GM23338 (cell line): ENCODE measurements at regions not wholly inside any gene's neighbourhood (a gene's known extent, or its start where the extent isn't known, plus 50 kb on each side); places are given as distances from the start of the nearest gene placed in this dataset.

Experiments used
- ATAC-seq: fragments of 200-7000 bp; cut with Tn5 transposase; 3 replicates; pipeline ENCODE4 v1.9.1; 2020
- DNase-seq: peaks from one replicate; pipeline ENCODE4 v3.0.0-alpha.2; 2015; ENCODE audit warnings: low spot score
- H2AFZ ChIP-seq: fragments of 200-600 bp; sonication (generic); 2 replicates; pipeline ENCODE4 v1.8.0; 2016; ENCODE audit warnings: antibody characterized with exemption, mild to moderate bottlenecking, moderate library complexity
- H3F3A ChIP-seq: fragments of 200-600 bp; sonication (generic); replicated peaks from 2 replicates; pipeline ENCODE4 v1.8.0; 2017; ENCODE audit warnings: antibody characterized with exemption, mixed run types, low read depth
- H3K27ac ChIP-seq: fragments of 200-600 bp; sonication (generic); 2 replicates; pipeline ENCODE4 v1.6.1; 2016; ENCODE audit warnings: low read depth
- H3K27me3 ChIP-seq: fragments of 200-600 bp; sonication (generic); 2 replicates; pipeline ENCODE4 v1.8.0; 2016; ENCODE audit warnings: mild to moderate bottlenecking, mixed run types, moderate library complexity; ENCODE audit not compliant: insufficient read depth
- H3K36me3 ChIP-seq: fragments of 200-600 bp; sonication (generic); 2 replicates; pipeline ENCODE4 v1.8.0; 2016; ENCODE audit warnings: mild to moderate bottlenecking; ENCODE audit not compliant: insufficient read depth
- H3K4me1 ChIP-seq: fragments of 200-600 bp; sonication (generic); 2 replicates; pipeline ENCODE4 v1.8.0; 2016; ENCODE audit warnings: mild to moderate bottlenecking, moderate library complexity; ENCODE audit not compliant: insufficient read depth
- H3K4me2 ChIP-seq: fragments of 200-600 bp; sonication (generic); 2 replicates; pipeline ENCODE4 v1.7.1; 2017; ENCODE audit warnings: mixed run types
- H3K4me3 ChIP-seq: fragments of 200-600 bp; sonication (generic); 2 replicates; pipeline ENCODE4 v1.6.1; 2016; ENCODE audit warnings: mixed run types
- H3K79me2 ChIP-seq: fragments of 200-600 bp; sonication (generic); replicated peaks from 2 replicates; pipeline ENCODE4 v1.8.0; 2017; ENCODE audit warnings: mild to moderate bottlenecking; ENCODE audit not compliant: insufficient read depth
- H3K9me2 ChIP-seq: fragments of 200-600 bp; sonication (generic); 2 replicates; pipeline ENCODE4 v1.8.0; 2017; ENCODE audit not compliant: insufficient read depth
- H4K20me1 ChIP-seq: fragments of 200-600 bp; sonication (generic); replicated peaks from 2 replicates; pipeline ENCODE4 v1.8.0; 2017; ENCODE audit warnings: mild to moderate bottlenecking; ENCODE audit not compliant: insufficient read depth
- H3K27ac Mint-ChIP-seq: 2 replicates; pipeline ENCODE4 v1.8.0; 2020; ENCODE audit warnings: inconsistent platforms, mild to moderate bottlenecking, moderate library complexity, mixed read lengths
- H3K27me3 Mint-ChIP-seq: 3 replicates; pipeline ENCODE4 v1.8.0; 2022; ENCODE audit warnings: low read depth, mild to moderate bottlenecking, moderate library complexity, mixed read lengths, inconsistent platforms; ENCODE audit not compliant: insufficient read depth, poor library complexity
- H3K36me3 Mint-ChIP-seq: 3 replicates; pipeline ENCODE4 v1.8.0; 2021; ENCODE audit warnings: low read depth, mild to moderate bottlenecking, inconsistent platforms, moderate library complexity, mixed read lengths
- H3K4me1 Mint-ChIP-seq: 3 replicates; pipeline ENCODE4 v1.8.0; 2020; ENCODE audit warnings: mild to moderate bottlenecking, inconsistent platforms, mixed read lengths
- H3K4me3 Mint-ChIP-seq: 3 replicates; pipeline ENCODE4 v1.8.0; 2021; ENCODE audit warnings: moderate library complexity, mild to moderate bottlenecking, inconsistent platforms, mixed read lengths
- H3K9me3 Mint-ChIP-seq: 3 replicates; pipeline ENCODE4 v1.8.0; 2020; ENCODE audit warnings: moderate library complexity, mild to moderate bottlenecking, inconsistent platforms, mixed read lengths
- EZH2 ChIP-seq: fragments of 200-600 bp; sonication (generic); IDR thresholded peaks from one replicate; pipeline ENCODE4 v1.8.0; 2017; ENCODE audit warnings: antibody characterized with exemption, mild to moderate bottlenecking, low read depth; ENCODE audit not compliant: unreplicated experiment
- EZH2phosphoT487 ChIP-seq: fragments of 200-600 bp; sonication (generic); IDR thresholded peaks from one replicate; pipeline ENCODE4 v1.8.1; 2018; ENCODE audit warnings: antibody characterized with exemption; ENCODE audit not compliant: unreplicated experiment
- NANOG ChIP-seq: IDR thresholded peaks from 2 replicates; pipeline ENCODE4 v1.6.1; 2016; ENCODE audit warnings: antibody characterized with exemption, borderline replicate concordance
- POLR2AphosphoS5 ChIP-seq: IDR thresholded peaks from 2 replicates; pipeline ENCODE4 v1.6.1; 2016; ENCODE audit warnings: antibody characterized with exemption, low read depth
- ZNF114 ChIP-seq: fragments of 250-450 bp; sonication (Bioruptor Pico); IDR thresholded peaks from 2 replicates; pipeline ENCODE4 v1.5.0; 2020; ENCODE audit warnings: mild to moderate bottlenecking, moderate library complexity
- ZNF331 ChIP-seq: fragments of 250-450 bp; sonication (Bioruptor Pico); IDR thresholded peaks from 2 replicates; pipeline ENCODE4 v1.5.0; 2020; ENCODE audit warnings: low read depth, mild to moderate bottlenecking, moderate library complexity
- TF ChIP-seq, protein P1 (sequence below): IDR thresholded peaks from one replicate; pipeline ENCODE4 v1.6.1; 2018; ENCODE audit warnings: antibody characterized with exemption; ENCODE audit not compliant: unreplicated experiment
- TF ChIP-seq, protein P2 (sequence below), 2 experiments: fragments of 200-600 bp in 1 of 2; sonication (generic) in 1 of 2; conservative IDR thresholded peaks; 2 replicates each; pipeline versions ENCODE4 v1.5.1 to v1.6.1; 2016 to 2017; ENCODE audit warnings: antibody characterized with exemption in 2 of 2, low read depth in 2 of 2, mild to moderate bottlenecking in 2 of 2, moderate library complexity in 1 of 2
- TF ChIP-seq, protein P3 (sequence below): fragments of 250-450 bp; sonication (Bioruptor Pico); IDR thresholded peaks from 2 replicates; pipeline ENCODE4 v1.5.0; 2020; ENCODE audit warnings: mild to moderate bottlenecking, moderate library complexity

DNA sequence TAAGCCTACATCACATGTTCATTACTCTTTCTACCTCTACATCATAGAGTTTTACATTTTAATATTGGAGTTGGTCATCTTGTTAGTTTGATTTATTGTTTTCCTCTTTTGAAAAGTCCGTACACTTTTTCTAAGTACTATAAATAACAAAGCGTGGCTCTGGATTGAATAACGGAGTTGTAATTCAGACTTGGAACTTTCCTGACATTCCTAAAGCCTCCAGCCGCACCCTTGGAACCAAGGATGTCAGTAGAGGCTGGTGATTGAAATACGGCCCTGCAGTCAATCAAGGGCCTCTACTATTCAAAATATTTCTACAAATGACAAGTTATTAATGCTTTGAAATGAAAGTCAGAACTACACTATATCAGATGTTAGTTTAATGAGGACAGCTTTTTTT lies 301.9 kb upstream of the TBX18 start (continued):
- TF ChIP-seq ZNF114 (no peak), ZNF331 (CRISPR knock-in tag) (no peak), EZH2phosphoT487 (no peak)
- TF ChIP-seq, protein P1, sequence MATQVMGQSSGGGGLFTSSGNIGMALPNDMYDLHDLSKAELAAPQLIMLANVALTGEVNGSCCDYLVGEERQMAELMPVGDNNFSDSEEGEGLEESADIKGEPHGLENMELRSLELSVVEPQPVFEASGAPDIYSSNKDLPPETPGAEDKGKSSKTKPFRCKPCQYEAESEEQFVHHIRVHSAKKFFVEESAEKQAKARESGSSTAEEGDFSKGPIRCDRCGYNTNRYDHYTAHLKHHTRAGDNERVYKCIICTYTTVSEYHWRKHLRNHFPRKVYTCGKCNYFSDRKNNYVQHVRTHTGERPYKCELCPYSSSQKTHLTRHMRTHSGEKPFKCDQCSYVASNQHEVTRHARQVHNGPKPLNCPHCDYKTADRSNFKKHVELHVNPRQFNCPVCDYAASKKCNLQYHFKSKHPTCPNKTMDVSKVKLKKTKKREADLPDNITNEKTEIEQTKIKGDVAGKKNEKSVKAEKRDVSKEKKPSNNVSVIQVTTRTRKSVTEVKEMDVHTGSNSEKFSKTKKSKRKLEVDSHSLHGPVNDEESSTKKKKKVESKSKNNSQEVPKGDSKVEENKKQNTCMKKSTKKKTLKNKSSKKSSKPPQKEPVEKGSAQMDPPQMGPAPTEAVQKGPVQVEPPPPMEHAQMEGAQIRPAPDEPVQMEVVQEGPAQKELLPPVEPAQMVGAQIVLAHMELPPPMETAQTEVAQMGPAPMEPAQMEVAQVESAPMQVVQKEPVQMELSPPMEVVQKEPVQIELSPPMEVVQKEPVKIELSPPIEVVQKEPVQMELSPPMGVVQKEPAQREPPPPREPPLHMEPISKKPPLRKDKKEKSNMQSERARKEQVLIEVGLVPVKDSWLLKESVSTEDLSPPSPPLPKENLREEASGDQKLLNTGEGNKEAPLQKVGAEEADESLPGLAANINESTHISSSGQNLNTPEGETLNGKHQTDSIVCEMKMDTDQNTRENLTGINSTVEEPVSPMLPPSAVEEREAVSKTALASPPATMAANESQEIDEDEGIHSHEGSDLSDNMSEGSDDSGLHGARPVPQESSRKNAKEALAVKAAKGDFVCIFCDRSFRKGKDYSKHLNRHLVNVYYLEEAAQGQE = no peak

DNA sequence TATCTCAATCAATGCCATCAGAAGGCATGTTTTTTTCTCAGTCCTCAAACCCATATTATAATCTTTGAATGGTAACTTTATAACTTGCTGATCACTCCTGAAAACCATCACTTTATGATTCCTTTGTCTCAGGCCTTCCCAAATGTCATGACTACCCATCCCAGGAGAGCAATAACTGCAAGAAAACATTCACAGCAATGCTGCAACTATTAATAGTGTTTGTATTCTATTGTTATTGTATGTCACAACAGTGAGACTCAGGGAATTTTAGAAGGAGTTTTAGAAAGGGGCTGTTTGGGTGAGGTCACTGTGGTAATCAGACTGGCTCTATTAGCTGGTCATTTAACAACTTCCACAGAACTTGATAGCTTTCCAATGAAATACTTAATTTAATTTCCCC lies 301.4 kb upstream of the TBX18 start:
- H3K4me1 Mint-ChIP-seq = peaks cover 8% of the 10 kb centered on the region
- no peak overlapping the region for H3K4me3 ChIP-seq
- H3K27ac Mint-ChIP-seq = 0 out of 2 replicates have a peak overlapping the region, but pooled peaks have one; percentile 27
- DNase-seq (no peak), ATAC-seq (no peak)
- H3K4me1 ChIP-seq = no peaks in the 10 kb centered on the region
- H3K4me3 Mint-ChIP-seq = no peak overlapping the region
- H3K9me3 Mint-ChIP-seq = no peaks in the 10 kb centered on the region; the same call in 2 of the 3 replicates
- peaks cover 3% of the 10 kb centered on the region for H3K27me3 Mint-ChIP-seq
- 0 out of 2 replicates have a peak overlapping the region, but pooled peaks have one; percentile 30 for H2AFZ ChIP-seq
- no peaks in the 10 kb centered on the region for H3K36me3 ChIP-seq
- no peaks in the 10 kb centered on the region for H3K79me2 ChIP-seq
- no peaks in the 10 kb centered on the region for H3F3A ChIP-seq
- no peak overlapping the region for H3K27ac ChIP-seq
- no peaks in the 10 kb centered on the region for H3K27me3 ChIP-seq
- H3K9me2 ChIP-seq = no peaks in the 10 kb centered on the region; the same call in 1 of the 2 replicates
- no peaks in the 10 kb centered on the region for H4K20me1 ChIP-seq
- H3K4me2 ChIP-seq = no peak overlapping the region
- no peaks in the 10 kb centered on the region for H3K36me3 Mint-ChIP-seq
- TF ChIP-seq, protein P2, sequence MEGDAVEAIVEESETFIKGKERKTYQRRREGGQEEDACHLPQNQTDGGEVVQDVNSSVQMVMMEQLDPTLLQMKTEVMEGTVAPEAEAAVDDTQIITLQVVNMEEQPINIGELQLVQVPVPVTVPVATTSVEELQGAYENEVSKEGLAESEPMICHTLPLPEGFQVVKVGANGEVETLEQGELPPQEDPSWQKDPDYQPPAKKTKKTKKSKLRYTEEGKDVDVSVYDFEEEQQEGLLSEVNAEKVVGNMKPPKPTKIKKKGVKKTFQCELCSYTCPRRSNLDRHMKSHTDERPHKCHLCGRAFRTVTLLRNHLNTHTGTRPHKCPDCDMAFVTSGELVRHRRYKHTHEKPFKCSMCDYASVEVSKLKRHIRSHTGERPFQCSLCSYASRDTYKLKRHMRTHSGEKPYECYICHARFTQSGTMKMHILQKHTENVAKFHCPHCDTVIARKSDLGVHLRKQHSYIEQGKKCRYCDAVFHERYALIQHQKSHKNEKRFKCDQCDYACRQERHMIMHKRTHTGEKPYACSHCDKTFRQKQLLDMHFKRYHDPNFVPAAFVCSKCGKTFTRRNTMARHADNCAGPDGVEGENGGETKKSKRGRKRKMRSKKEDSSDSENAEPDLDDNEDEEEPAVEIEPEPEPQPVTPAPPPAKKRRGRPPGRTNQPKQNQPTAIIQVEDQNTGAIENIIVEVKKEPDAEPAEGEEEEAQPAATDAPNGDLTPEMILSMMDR (conservative IDR thresholded peaks at IDR 0.05; ENCODE audit: low read depth in 2 of 2) = no peak
- TF ChIP-seq POLR2AphosphoS5 = no peak
- no peak for TF ChIP-seq NANOG
- no peak for TF ChIP-seq ZNF331 (CRISPR knock-in tag)
- no peak for TF ChIP-seq ZNF114
- TF ChIP-seq, protein P3, sequence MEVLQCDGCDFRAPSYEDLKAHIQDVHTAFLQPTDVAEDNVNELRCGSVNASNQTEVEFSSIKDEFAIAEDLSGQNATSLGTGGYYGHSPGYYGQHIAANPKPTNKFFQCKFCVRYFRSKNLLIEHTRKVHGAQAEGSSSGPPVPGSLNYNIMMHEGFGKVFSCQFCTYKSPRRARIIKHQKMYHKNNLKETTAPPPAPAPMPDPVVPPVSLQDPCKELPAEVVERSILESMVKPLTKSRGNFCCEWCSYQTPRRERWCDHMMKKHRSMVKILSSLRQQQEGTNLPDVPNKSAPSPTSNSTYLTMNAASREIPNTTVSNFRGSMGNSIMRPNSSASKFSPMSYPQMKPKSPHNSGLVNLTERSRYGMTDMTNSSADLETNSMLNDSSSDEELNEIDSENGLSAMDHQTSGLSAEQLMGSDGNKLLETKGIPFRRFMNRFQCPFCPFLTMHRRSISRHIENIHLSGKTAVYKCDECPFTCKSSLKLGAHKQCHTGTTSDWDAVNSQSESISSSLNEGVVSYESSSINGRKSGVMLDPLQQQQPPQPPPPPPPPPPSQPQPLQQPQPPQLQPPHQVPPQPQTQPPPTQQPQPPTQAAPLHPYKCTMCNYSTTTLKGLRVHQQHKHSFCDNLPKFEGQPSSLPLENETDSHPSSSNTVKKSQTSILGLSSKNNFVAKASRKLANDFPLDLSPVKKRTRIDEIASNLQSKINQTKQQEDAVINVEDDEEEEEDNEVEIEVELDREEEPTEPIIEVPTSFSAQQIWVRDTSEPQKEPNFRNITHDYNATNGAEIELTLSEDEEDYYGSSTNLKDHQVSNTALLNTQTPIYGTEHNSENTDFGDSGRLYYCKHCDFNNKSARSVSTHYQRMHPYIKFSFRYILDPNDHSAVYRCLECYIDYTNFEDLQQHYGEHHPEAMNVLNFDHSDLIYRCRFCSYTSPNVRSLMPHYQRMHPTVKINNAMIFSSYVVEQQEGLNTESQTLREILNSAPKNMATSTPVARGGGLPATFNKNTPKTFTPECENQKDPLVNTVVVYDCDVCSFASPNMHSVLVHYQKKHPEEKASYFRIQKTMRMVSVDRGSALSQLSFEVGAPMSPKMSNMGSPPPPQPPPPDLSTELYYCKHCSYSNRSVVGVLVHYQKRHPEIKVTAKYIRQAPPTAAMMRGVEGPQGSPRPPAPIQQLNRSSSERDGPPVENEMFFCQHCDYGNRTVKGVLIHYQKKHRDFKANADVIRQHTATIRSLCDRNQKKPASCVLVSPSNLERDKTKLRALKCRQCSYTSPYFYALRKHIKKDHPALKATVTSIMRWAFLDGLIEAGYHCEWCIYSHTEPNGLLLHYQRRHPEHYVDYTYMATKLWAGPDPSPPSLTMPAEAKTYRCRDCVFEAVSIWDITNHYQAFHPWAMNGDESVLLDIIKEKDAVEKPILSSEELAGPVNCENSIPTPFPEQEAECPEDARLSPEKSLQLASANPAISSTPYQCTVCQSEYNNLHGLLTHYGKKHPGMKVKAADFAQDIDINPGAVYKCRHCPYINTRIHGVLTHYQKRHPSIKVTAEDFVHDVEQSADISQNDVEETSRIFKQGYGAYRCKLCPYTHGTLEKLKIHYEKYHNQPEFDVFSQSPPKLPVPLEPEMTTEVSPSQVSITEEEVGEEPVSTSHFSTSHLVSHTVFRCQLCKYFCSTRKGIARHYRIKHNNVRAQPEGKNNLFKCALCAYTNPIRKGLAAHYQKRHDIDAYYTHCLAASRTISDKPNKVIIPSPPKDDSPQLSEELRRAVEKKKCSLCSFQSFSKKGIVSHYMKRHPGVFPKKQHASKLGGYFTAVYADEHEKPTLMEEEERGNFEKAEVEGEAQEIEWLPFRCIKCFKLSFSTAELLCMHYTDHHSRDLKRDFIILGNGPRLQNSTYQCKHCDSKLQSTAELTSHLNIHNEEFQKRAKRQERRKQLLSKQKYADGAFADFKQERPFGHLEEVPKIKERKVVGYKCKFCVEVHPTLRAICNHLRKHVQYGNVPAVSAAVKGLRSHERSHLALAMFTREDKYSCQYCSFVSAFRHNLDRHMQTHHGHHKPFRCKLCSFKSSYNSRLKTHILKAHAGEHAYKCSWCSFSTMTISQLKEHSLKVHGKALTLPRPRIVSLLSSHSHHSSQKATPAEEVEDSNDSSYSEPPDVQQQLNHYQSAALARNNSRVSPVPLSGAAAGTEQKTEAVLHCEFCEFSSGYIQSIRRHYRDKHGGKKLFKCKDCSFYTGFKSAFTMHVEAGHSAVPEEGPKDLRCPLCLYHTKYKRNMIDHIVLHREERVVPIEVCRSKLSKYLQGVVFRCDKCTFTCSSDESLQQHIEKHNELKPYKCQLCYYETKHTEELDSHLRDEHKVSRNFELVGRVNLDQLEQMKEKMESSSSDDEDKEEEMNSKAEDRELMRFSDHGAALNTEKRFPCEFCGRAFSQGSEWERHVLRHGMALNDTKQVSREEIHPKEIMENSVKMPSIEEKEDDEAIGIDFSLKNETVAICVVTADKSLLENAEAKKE (CRISPR knock-in tag) = no peak
- TF ChIP-seq, protein P1 = no peak
- no peak for TF ChIP-seq EZH2
- TF ChIP-seq EZH2phosphoT487 = no peak
